ENCODE measurements at regions not wholly inside any gene's neighbourhood (a gene's known extent, or its start where the extent isn't known, plus 50 kb on each side); places are given as distances from the start of the nearest gene placed in this dataset.
"Not testable (repeated sequence)": the region's sequence is repeated elsewhere in the genome, so short reads cannot be mapped to it uniquely, and the experiment has no call there.

DNA sequence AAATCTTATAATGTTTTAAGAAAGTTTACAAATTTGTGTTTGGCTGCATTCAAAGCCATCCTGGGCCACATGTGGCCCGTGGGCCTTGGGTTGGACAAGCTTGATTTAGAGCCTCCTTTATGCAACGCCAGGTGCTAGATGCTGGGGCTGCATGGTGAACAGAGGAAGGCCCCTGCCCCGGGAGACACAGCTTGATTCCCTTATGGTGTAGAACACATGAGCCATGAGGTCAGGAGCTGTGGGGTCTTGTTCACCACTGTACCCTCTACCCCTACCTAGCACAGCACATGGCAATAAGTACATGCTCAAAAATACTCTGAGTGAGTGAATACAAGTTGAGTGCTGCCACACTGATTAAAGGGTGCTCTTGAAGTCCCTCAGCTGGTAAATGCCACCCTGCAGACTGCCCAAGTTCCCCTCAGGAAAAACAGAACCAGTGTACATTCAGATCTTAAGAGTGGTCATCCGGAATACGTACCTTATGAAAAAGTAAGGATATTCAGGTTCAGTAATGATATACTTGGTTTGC, 71.9 kb downstream of the ARRDC3 start:
- no peak overlapping the region for H3K27ac ChIP-seq (replicated peaks; ENCODE audit: low read length)
- H3K4me1 ChIP-seq (ENCODE audit: control insufficient read depth in 2 of 2, insufficient read depth in 1 of 2, low read depth in 1 of 2, low read length in 2 of 2) = peaks cover 4 to 17% of the 10 kb centered on the region in 2 donors
- H3K4me3 ChIP-seq (ENCODE audit: low read length in 2 of 2) = no peak overlapping the region

DNA sequence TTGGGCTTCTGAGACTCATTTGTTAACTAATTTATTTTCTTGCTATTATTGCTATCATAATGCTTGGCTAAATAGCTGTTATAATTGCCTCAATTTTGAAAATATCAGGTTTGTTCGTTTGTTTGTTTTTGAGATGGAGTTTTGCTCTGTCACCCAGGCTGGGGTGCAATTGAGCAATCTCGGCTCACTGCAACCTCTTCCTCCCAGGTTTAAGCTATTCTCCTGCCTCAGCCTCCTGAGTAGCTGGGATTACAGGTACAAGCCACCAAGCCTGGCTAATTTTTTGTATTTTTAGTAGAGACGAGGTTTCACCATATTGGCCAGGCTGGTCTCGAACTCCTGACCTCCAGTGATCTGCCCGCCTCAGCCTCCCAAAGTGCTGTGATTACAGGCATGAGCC, 75.0 kb downstream of the ARRDC3 start:
- DNase-seq (ENCODE audit: low spot score); H3K9me3 ChIP-seq (replicated peaks in 1 of 2; ENCODE audit: control insufficient read depth in 2 of 2, insufficient read depth in 1 of 2, low read depth in 1 of 2, low read length in 2 of 2); H3K4me3 ChIP-seq (ENCODE audit: low read length in 2 of 2); H2BK5ac ChIP-seq (ENCODE audit: low read length); H3K4ac ChIP-seq (ENCODE audit: low read length); H3K79me1 ChIP-seq (ENCODE audit: low read depth, low read length); H2AFZ ChIP-seq (ENCODE audit: low read length); H2AK5ac ChIP-seq (ENCODE audit: low read depth, low read length); H4K8ac ChIP-seq (ENCODE audit: low read depth, low read length); H3K14ac ChIP-seq (ENCODE audit: low read length); H2BK15ac ChIP-seq (ENCODE audit: low read length); H2BK120ac ChIP-seq (ENCODE audit: low read depth, low read length); H3K23ac ChIP-seq (ENCODE audit: low read depth, low read length, poor library complexity); H3K18ac ChIP-seq (ENCODE audit: low read length); H4K91ac ChIP-seq (ENCODE audit: low read depth, low read length, poor library complexity); H2BK12ac ChIP-seq (ENCODE audit: low read length); H3K9ac ChIP-seq (ENCODE audit: low read depth, low read length, poor library complexity); H3K27ac ChIP-seq (replicated peaks; ENCODE audit: low read length); H3K4me2 ChIP-seq (ENCODE audit: insufficient read depth, low read length, poor library complexity, severe bottlenecking); H3K36me3 ChIP-seq (replicated peaks in 1 of 2; ENCODE audit: control insufficient read depth in 2 of 2, insufficient read depth in 2 of 2, low read length in 2 of 2); H3K27me3 ChIP-seq (ENCODE audit: control insufficient read depth in 3 of 3, insufficient read depth in 3 of 3, low read depth in 1 of 3, low read length in 3 of 3): not testable (repeated sequence)
- H3K4me1 ChIP-seq (ENCODE audit: control insufficient read depth in 2 of 2, insufficient read depth in 1 of 2, low read depth in 1 of 2, low read length in 2 of 2) = peaks cover 0 to 10% of the 10 kb centered on the region in 2 donors
- no CpG with 5 or more reads among the region's 5 CpGs for WGBS, 2 donors (ENCODE audit: extremely low coverage in 2 of 2, insufficient read length in 2 of 2, insufficient replicate concordance in 1 of 2)

More for the DNA sequence above, 71.9 kb downstream of the ARRDC3 start:
- Histone ChIP-seq H2BK120ac (ENCODE audit: low read depth, low read length) (no peak overlapping the region), H3K4me2 (ENCODE audit: insufficient read depth, low read length, poor library complexity, severe bottlenecking) (no peak overlapping the region), H3K9me3 (replicated peaks in 1 of 2; ENCODE audit: control insufficient read depth in 2 of 2, insufficient read depth in 1 of 2, low read depth in 1 of 2, low read length in 2 of 2) (no peaks in the 10 kb centered on the region), H3K4ac (ENCODE audit: low read length) (no peak overlapping the region), H4K91ac (ENCODE audit: low read depth, low read length, poor library complexity) (no peak overlapping the region), H2AFZ (ENCODE audit: low read length) (peak overlapping the region; percentile 71), H3K27me3 (ENCODE audit: control insufficient read depth in 3 of 3, insufficient read depth in 3 of 3, low read depth in 1 of 3, low read length in 3 of 3) (no peaks in the 10 kb centered on the region), H3K36me3 (replicated peaks in 1 of 2; ENCODE audit: control insufficient read depth in 2 of 2, insufficient read depth in 2 of 2, low read length in 2 of 2) (no peaks in the 10 kb centered on the region), H3K14ac (ENCODE audit: low read length) (no peak overlapping the region), H3K79me1 (ENCODE audit: low read depth, low read length) (no peaks in the 10 kb centered on the region), H2AK5ac (ENCODE audit: low read depth, low read length) (no peak overlapping the region), H2BK12ac (ENCODE audit: low read length) (no peak overlapping the region), H3K9ac (ENCODE audit: low read depth, low read length, poor library complexity) (no peak overlapping the region), H2BK15ac (ENCODE audit: low read length) (no peak overlapping the region), H4K8ac (ENCODE audit: low read depth, low read length) (no peak overlapping the region), H3K18ac (ENCODE audit: low read length) (no peak overlapping the region), H3K23ac (ENCODE audit: low read depth, low read length, poor library complexity) (no peak overlapping the region), H2BK5ac (ENCODE audit: low read length) (no peak overlapping the region)
- no CpG with 5 or more reads among the region's 5 CpGs for WGBS, 2 donors (ENCODE audit: extremely low coverage in 2 of 2, insufficient read length in 2 of 2, insufficient replicate concordance in 1 of 2)
- DNase-seq (ENCODE audit: low spot score) = no peak

DNA sequence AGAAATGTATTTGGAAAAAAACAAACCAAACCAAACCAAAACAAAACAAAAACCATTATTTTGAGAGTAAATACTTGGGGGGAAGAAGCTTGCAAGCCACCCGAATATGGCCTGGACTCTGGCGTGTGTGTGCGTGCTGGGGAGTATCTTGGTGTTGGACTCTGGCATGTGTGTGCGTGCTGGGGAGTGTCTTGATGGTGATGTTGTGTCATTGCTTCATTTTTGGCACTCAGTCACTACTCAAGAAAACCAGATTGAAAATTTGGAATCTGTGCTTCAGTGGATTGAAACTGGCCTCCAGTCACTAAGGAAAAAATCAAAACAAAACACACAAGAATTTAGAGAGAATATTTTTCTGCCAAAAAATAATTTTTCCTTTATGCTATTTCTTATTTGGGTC, 76.1 kb downstream of the ARRDC3 start:
- no peak overlapping the region for H2AFZ ChIP-seq (ENCODE audit: low read length)
- no peaks in the 10 kb centered on the region for H3K36me3 ChIP-seq (replicated peaks in 1 of 2; ENCODE audit: control insufficient read depth in 2 of 2, insufficient read depth in 2 of 2, low read length in 2 of 2)
- no CpG with 5 or more reads among the region's 4 CpGs for WGBS, 2 donors (ENCODE audit: extremely low coverage in 2 of 2, insufficient read length in 2 of 2, insufficient replicate concordance in 1 of 2)
- H3K27me3 ChIP-seq (ENCODE audit: control insufficient read depth in 3 of 3, insufficient read depth in 3 of 3, low read depth in 1 of 3, low read length in 3 of 3) = no peaks in the 10 kb centered on the region
- H2AK5ac ChIP-seq (ENCODE audit: low read depth, low read length) = no peak overlapping the region
- H2BK15ac ChIP-seq (ENCODE audit: low read length) = no peak overlapping the region
- H3K79me1 ChIP-seq (ENCODE audit: low read depth, low read length) = no peaks in the 10 kb centered on the region
- no peak overlapping the region for H3K27ac ChIP-seq (replicated peaks; ENCODE audit: low read length)
- no peak overlapping the region for H3K23ac ChIP-seq (ENCODE audit: low read depth, low read length, poor library complexity)
- H3K9ac ChIP-seq (ENCODE audit: low read depth, low read length, poor library complexity) = no peak overlapping the region
- H3K4ac ChIP-seq (ENCODE audit: low read length) = no peak overlapping the region
- no peak overlapping the region for H2BK120ac ChIP-seq (ENCODE audit: low read depth, low read length)
- no peaks in the 10 kb centered on the region for H3K9me3 ChIP-seq (replicated peaks in 1 of 2; ENCODE audit: control insufficient read depth in 2 of 2, insufficient read depth in 1 of 2, low read depth in 1 of 2, low read length in 2 of 2)
- no peak overlapping the region for H4K8ac ChIP-seq (ENCODE audit: low read depth, low read length)
- H2BK12ac ChIP-seq (ENCODE audit: low read length) = no peak overlapping the region
- no peak overlapping the region for H4K91ac ChIP-seq (ENCODE audit: low read depth, low read length, poor library complexity)
- H3K14ac ChIP-seq (ENCODE audit: low read length) = no peak overlapping the region
- no peak overlapping the region for H3K18ac ChIP-seq (ENCODE audit: low read length)
- H3K4me3 ChIP-seq (ENCODE audit: low read length in 2 of 2) = no peak overlapping the region
- no peak overlapping the region for H3K4me2 ChIP-seq (ENCODE audit: insufficient read depth, low read length, poor library complexity, severe bottlenecking)
- H2BK5ac ChIP-seq (ENCODE audit: low read length) = no peak overlapping the region
- no peak for DNase-seq (ENCODE audit: low spot score)
- H3K4me1 ChIP-seq (ENCODE audit: control insufficient read depth in 2 of 2, insufficient read depth in 1 of 2, low read depth in 1 of 2, low read length in 2 of 2) = peaks cover 0 to 7% of the 10 kb centered on the region in 2 donors

DNA sequence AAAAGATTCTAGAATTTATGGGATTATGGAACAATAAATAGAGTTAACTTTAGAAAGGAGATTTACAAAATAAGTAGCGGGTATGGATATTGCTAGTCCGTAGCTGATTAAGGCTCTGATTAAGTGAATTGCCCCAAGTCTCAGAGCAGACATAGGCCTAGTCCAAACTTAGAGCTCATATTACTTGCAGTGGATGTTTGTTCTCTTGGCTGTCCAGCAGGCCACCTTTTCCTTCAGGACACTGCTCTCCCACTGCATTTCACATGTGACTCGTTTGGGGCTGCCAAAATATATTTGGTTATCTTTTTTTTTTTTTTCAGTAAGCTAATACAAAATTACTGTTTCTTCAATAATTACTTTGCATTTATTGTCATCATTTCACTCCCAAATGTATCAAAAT, 76.6 kb downstream of the ARRDC3 start:
- no peak overlapping the region for H3K14ac ChIP-seq (ENCODE audit: low read length)
- H3K18ac ChIP-seq (ENCODE audit: low read length) = no peak overlapping the region
- WGBS, 2 donors (ENCODE audit: extremely low coverage in 2 of 2, insufficient read length in 2 of 2, insufficient replicate concordance in 1 of 2) = no CpG with 5 or more reads among the region's 3 CpGs
- H3K4me1 ChIP-seq (ENCODE audit: control insufficient read depth in 2 of 2, insufficient read depth in 1 of 2, low read depth in 1 of 2, low read length in 2 of 2) = peaks cover 0 to 4% of the 10 kb centered on the region in 2 donors
- no peak for DNase-seq (ENCODE audit: low spot score)
- H3K4me3 ChIP-seq (ENCODE audit: low read length in 2 of 2) = no peak overlapping the region
- no peak overlapping the region for H4K91ac ChIP-seq (ENCODE audit: low read depth, low read length, poor library complexity)
- H3K9ac ChIP-seq (ENCODE audit: low read depth, low read length, poor library complexity) = no peak overlapping the region
- H3K36me3 ChIP-seq (replicated peaks in 1 of 2; ENCODE audit: control insufficient read depth in 2 of 2, insufficient read depth in 2 of 2, low read length in 2 of 2) = no peaks in the 10 kb centered on the region
- no peak overlapping the region for H2BK12ac ChIP-seq (ENCODE audit: low read length)
- no peaks in the 10 kb centered on the region for H3K27me3 ChIP-seq (ENCODE audit: control insufficient read depth in 3 of 3, insufficient read depth in 3 of 3, low read depth in 1 of 3, low read length in 3 of 3)
- no peak overlapping the region for H2BK5ac ChIP-seq (ENCODE audit: low read length)
- H3K4me2 ChIP-seq (ENCODE audit: insufficient read depth, low read length, poor library complexity, severe bottlenecking) = no peak overlapping the region
- no peak overlapping the region for H3K4ac ChIP-seq (ENCODE audit: low read length)
- no peaks in the 10 kb centered on the region for H3K79me1 ChIP-seq (ENCODE audit: low read depth, low read length)
- no peak overlapping the region for H2AK5ac ChIP-seq (ENCODE audit: low read depth, low read length)
- no peaks in the 10 kb centered on the region for H3K9me3 ChIP-seq (replicated peaks in 1 of 2; ENCODE audit: control insufficient read depth in 2 of 2, insufficient read depth in 1 of 2, low read depth in 1 of 2, low read length in 2 of 2)
- no peak overlapping the region for H3K23ac ChIP-seq (ENCODE audit: low read depth, low read length, poor library complexity)
- H3K27ac ChIP-seq (replicated peaks; ENCODE audit: low read length) = no peak overlapping the region
- no peak overlapping the region for H2AFZ ChIP-seq (ENCODE audit: low read length)
- H4K8ac ChIP-seq (ENCODE audit: low read depth, low read length) = no peak overlapping the region
- H2BK120ac ChIP-seq (ENCODE audit: low read depth, low read length) = no peak overlapping the region
- H2BK15ac ChIP-seq (ENCODE audit: low read length) = no peak overlapping the region
